ENCODE measurements at regions not wholly inside any gene's neighbourhood (a gene's known extent, or its start where the extent isn't known, plus 50 kb on each side); places are given as distances from the start of the nearest gene placed in this dataset.
"Not testable (repeated sequence)": the region's sequence is repeated elsewhere in the genome, so short reads cannot be mapped to it uniquely, and the experiment has no call there.

DNA sequence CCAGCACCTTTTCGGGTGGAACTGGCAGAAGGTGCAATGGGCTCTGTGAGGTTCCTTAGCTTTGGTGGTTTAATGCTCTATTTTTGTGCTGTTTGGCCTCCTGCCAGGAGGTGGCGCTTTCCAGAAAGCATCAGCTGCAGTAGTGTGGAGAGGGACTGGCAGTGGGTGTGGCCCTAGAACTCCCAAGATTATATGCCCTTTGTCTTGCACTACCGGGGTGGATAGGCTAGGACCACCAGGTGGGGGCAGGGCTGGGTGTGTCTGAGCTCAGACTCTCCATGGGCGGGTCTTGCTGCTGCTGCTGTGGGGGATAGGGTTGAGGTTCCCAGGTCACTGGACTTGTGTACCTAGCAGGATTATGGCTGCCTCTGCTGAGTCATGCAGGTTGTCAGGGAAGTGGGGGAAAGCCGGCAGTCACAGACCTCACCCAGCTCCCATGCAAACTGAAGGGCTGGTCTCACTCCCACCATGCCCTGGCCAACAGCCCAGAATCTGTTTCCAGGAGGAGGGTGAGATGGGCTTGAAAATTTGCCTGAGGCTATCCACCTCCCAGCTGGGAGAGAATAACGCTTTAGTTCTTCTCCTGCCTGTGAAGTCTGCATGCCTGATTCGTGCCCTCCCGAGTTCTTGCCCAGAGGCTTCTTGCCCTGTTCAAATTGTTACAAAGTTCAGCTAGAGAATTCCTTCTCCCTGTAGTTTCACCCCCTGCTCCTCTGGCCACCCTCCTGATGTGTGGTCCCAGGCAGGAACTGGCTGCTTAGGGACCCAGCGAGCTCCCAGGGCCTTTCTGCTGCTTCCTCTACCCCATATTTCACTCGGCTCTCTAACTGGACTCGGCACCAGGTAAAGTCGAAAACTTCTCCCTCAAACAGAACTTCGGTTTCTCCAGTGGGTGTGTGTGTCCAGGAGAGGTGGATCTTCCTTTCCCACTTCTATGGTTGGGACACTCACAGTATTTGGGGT lies 76.5 kb upstream of the BTG3 start:
- TF ChIP-seq, protein P1, sequence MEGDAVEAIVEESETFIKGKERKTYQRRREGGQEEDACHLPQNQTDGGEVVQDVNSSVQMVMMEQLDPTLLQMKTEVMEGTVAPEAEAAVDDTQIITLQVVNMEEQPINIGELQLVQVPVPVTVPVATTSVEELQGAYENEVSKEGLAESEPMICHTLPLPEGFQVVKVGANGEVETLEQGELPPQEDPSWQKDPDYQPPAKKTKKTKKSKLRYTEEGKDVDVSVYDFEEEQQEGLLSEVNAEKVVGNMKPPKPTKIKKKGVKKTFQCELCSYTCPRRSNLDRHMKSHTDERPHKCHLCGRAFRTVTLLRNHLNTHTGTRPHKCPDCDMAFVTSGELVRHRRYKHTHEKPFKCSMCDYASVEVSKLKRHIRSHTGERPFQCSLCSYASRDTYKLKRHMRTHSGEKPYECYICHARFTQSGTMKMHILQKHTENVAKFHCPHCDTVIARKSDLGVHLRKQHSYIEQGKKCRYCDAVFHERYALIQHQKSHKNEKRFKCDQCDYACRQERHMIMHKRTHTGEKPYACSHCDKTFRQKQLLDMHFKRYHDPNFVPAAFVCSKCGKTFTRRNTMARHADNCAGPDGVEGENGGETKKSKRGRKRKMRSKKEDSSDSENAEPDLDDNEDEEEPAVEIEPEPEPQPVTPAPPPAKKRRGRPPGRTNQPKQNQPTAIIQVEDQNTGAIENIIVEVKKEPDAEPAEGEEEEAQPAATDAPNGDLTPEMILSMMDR (IDR thresholded peaks at IDR 0.05; ENCODE audit: insufficient read depth in 1 of 2, low read depth in 1 of 2, low read length in 1 of 2, severe bottlenecking in 1 of 2, unreplicated experiment in 1 of 2), result peak in 1 of 2 experiments; percentile 15
- Histone ChIP-seq H3K27me3 (replicated peaks; ENCODE audit: control insufficient read depth, insufficient read depth, low read length) (no peaks in the 10 kb centered on the region), H3K9me3 (no peaks in the 10 kb centered on the region), H3K36me3 (ENCODE audit: control insufficient read depth, insufficient read depth, low read length) (no peaks in the 10 kb centered on the region), H3K4me3 (ENCODE audit: low read depth, low read length) (no peak overlapping the region), H3K4me1 (peaks cover 22% of the 10 kb centered on the region)
- Mint-ChIP-seq H3K27ac (ENCODE audit: unreplicated experiment) (peak overlapping the region; percentile 88), H3K4me3 (ENCODE audit: unreplicated experiment) (no peak overlapping the region), H3K9me3 (ENCODE audit: unreplicated experiment) (peaks cover 54% of the 10 kb centered on the region), H3K27me3 (ENCODE audit: insufficient read depth, unreplicated experiment) (no peaks in the 10 kb centered on the region), H3K4me1 (ENCODE audit: low read depth, unreplicated experiment) (peaks cover 18% of the 10 kb centered on the region), H3K36me3 (ENCODE audit: insufficient read depth, unreplicated experiment) (no peaks in the 10 kb centered on the region)
- ChIA-PET POLR2A (no interaction called here), CTCF (interaction anchor here (0.6 kb wide), 1 partner anchor 190 kb away, joined by 6 read pairs; no protein-coding TSS in a partner anchor)
- intact Hi-C loops (cut with micrococcal nuclease; ENCODE audit: unreplicated experiment), result no loop called here
- DNase-seq, result peak; percentile 57 to 81
- no TSS peak for BruUV-seq (replicated peaks)

- Histone ChIP-seq H3K4me1 (no peaks in the 10 kb centered on the region), H3K4me3 (ENCODE audit: low read depth, low read length) (no peak overlapping the region), H3K9me3 (no peaks in the 10 kb centered on the region), H3K36me3 (ENCODE audit: control insufficient read depth, insufficient read depth, low read length) (no peaks in the 10 kb centered on the region), H3K27me3 (replicated peaks; ENCODE audit: control insufficient read depth, insufficient read depth, low read length) (no peaks in the 10 kb centered on the region)
- Mint-ChIP-seq H3K4me3 (ENCODE audit: unreplicated experiment) (no peak overlapping the region), H3K27ac (ENCODE audit: unreplicated experiment) (no peak overlapping the region), H3K27me3 (ENCODE audit: insufficient read depth, unreplicated experiment) (no peaks in the 10 kb centered on the region), H3K4me1 (ENCODE audit: low read depth, unreplicated experiment) (no peaks in the 10 kb centered on the region), H3K36me3 (ENCODE audit: insufficient read depth, unreplicated experiment) (no peaks in the 10 kb centered on the region), H3K9me3 (ENCODE audit: unreplicated experiment) (peaks cover 37% of the 10 kb centered on the region)
- POLR2A ChIA-PET, result no interaction called here
- DNase-seq, result no peak
- intact Hi-C loops (cut with micrococcal nuclease; ENCODE audit: unreplicated experiment), result no loop called here
- TF ChIP-seq, protein P1 (IDR thresholded peaks at IDR 0.05; ENCODE audit: insufficient read depth in 1 of 2, low read depth in 1 of 2, low read length in 1 of 2, severe bottlenecking in 1 of 2, unreplicated experiment in 1 of 2), result no peak
- CTCF ChIA-PET, result interaction anchor here (1.4 kb wide), 1 partner anchor 242 kb away, joined by 5 read pairs; no protein-coding TSS in a partner anchor
- no TSS peak for BruUV-seq (replicated peaks)
Measured at GRCh38 chr21:17682924-17683323, 70.2 kb upstream of the BTG3 start.

- TF ChIP-seq, protein P1 (IDR thresholded peaks at IDR 0.05; ENCODE audit: insufficient read depth in 1 of 2, low read depth in 1 of 2, low read length in 1 of 2, severe bottlenecking in 1 of 2, unreplicated experiment in 1 of 2), result peak; percentile 66 to 85
- Mint-ChIP-seq H3K36me3 (ENCODE audit: insufficient read depth, unreplicated experiment) (no peaks in the 10 kb centered on the region), H3K27ac (ENCODE audit: unreplicated experiment) (no peak overlapping the region), H3K9me3 (ENCODE audit: unreplicated experiment) (no peaks in the 10 kb centered on the region), H3K4me3 (ENCODE audit: unreplicated experiment) (no peak overlapping the region), H3K27me3 (ENCODE audit: insufficient read depth, unreplicated experiment) (no peaks in the 10 kb centered on the region), H3K4me1 (ENCODE audit: low read depth, unreplicated experiment) (no peaks in the 10 kb centered on the region)
- no TSS peak for BruUV-seq (replicated peaks)
- H3K27me3 ChIP-seq (replicated peaks; ENCODE audit: control insufficient read depth, insufficient read depth, low read length), result no peaks in the 10 kb centered on the region
- H3K9me3 ChIP-seq, result no peaks in the 10 kb centered on the region
- no peaks in the 10 kb centered on the region for H3K4me1 ChIP-seq
- intact Hi-C loops (cut with micrococcal nuclease; ENCODE audit: unreplicated experiment), result loop anchor here (1.0 to 5.0 kb wide), 6 partner anchors 140 to 688 kb away; partner anchors contain the start of gene C21orf91
- ChIA-PET CTCF (interaction anchor here (0.6 kb wide), 2 partner anchors 246 to 271 kb away, joined by 3 to 4 read pairs; no protein-coding TSS in a partner anchor), POLR2A (no interaction called here)
- H3K36me3 ChIP-seq (ENCODE audit: control insufficient read depth, insufficient read depth, low read length), result no peaks in the 10 kb centered on the region
- H3K4me3 ChIP-seq (ENCODE audit: low read depth, low read length), result no peak overlapping the region
- peak in 1 of 2 experiments; percentile 57 for DNase-seq
Measured at GRCh38 chr21:17679002-17679600, 66.4 kb upstream of the BTG3 start.

- H3K27ac Mint-ChIP-seq (ENCODE audit: unreplicated experiment); H3K27me3 ChIP-seq (replicated peaks; ENCODE audit: control insufficient read depth, insufficient read depth, low read length); DNase-seq; H3K27me3 Mint-ChIP-seq (ENCODE audit: insufficient read depth, unreplicated experiment); H3K4me3 ChIP-seq (ENCODE audit: low read depth, low read length); H3K4me1 ChIP-seq; H3K36me3 ChIP-seq (ENCODE audit: control insufficient read depth, insufficient read depth, low read length); H3K9me3 Mint-ChIP-seq (ENCODE audit: unreplicated experiment); CTCF ChIA-PET; H3K9me3 ChIP-seq; BruUV-seq (replicated peaks); H3K4me3 Mint-ChIP-seq (ENCODE audit: unreplicated experiment); H3K4me1 Mint-ChIP-seq (ENCODE audit: low read depth, unreplicated experiment); H3K36me3 Mint-ChIP-seq (ENCODE audit: insufficient read depth, unreplicated experiment): not testable (repeated sequence)
- intact Hi-C loops (cut with micrococcal nuclease; ENCODE audit: unreplicated experiment), result loop anchor here (5.0 kb wide), 3 partner anchors 290 to 690 kb away; no protein-coding TSS in a partner anchor
- POLR2A ChIA-PET, result interaction anchor here (0.7 kb wide), 1 partner anchor 163 kb away, joined by 19 read pairs; no protein-coding TSS in a partner anchor
Measured at GRCh38 chr21:17676930-17677329, 64.2 kb upstream of the BTG3 start.
